H9 (cell line): ENCODE measurements at regions not wholly inside any gene's neighbourhood (a gene's known extent, or its start where the extent isn't known, plus 50 kb on each side); places are given as distances from the start of the nearest gene placed in this dataset.

ENCODE experiments used
- DNase-seq: peaks from one replicate; pipeline ENCODE4 v3.0.0-alpha.2; 2017
- H2AFZ ChIP-seq: one replicate; pipeline ENCODE4 v1.6.1; 2013; ENCODE audit warnings: mild to moderate bottlenecking, low read length, control low read depth, moderate library complexity
- H2AK5ac ChIP-seq: 2 replicates; pipeline ENCODE4 v1.6.1; 2013; ENCODE audit warnings: low read length, control low read depth, mixed read lengths; ENCODE audit not compliant: insufficient read length
- H2BK120ac ChIP-seq: one replicate; pipeline ENCODE4 v1.6.1; 2013; ENCODE audit warnings: low read depth, mild to moderate bottlenecking, low read length, control low read depth, inconsistent platforms; ENCODE audit not compliant: poor library complexity, severe bottlenecking
- H2BK12ac ChIP-seq: 2 replicates; pipeline ENCODE4 v1.6.1; 2013; ENCODE audit warnings: low read length, control low read depth, mixed read lengths, low read depth; ENCODE audit not compliant: insufficient read length
- H2BK15ac ChIP-seq: 2 replicates; pipeline ENCODE4 v1.6.1; 2013; ENCODE audit warnings: low read depth, low read length, control low read depth
- H2BK20ac ChIP-seq: one replicate; pipeline ENCODE4 v1.6.1; 2013; ENCODE audit warnings: low read depth, mild to moderate bottlenecking, low read length, control low read depth, inconsistent platforms; ENCODE audit not compliant: poor library complexity, severe bottlenecking
- H2BK5ac ChIP-seq: 2 replicates; pipeline ENCODE4 v1.6.1; 2013; ENCODE audit warnings: low read length, control low read depth, mixed read lengths; ENCODE audit not compliant: insufficient read length
- H3K14ac ChIP-seq: 2 replicates; pipeline ENCODE4 v1.6.1; 2013; ENCODE audit warnings: low read length, control low read depth; ENCODE audit not compliant: insufficient read depth
- H3K18ac ChIP-seq: 2 replicates; pipeline ENCODE4 v1.6.1; 2013; ENCODE audit warnings: low read depth, mild to moderate bottlenecking, mixed read lengths, low read length, control low read depth; ENCODE audit not compliant: insufficient read length
- H3K23ac ChIP-seq: 2 replicates; pipeline ENCODE4 v1.6.1; 2013; ENCODE audit warnings: low read length, control low read depth, mixed read lengths, low read depth; ENCODE audit not compliant: insufficient read length
- H3K23me2 ChIP-seq: 2 replicates; pipeline ENCODE4 v1.6.1; 2013; ENCODE audit warnings: low read depth, mild to moderate bottlenecking, mixed read lengths, low read length, control low read depth; ENCODE audit not compliant: insufficient read length, poor library complexity, severe bottlenecking
- H3K27ac ChIP-seq: 2 replicates; pipeline ENCODE4 v1.5.1; 2013; ENCODE audit warnings: low read length, control low read depth, mixed read lengths, low read depth; ENCODE audit not compliant: insufficient read length
- H3K27me3 ChIP-seq: 2 replicates; pipeline ENCODE4 v1.6.1; 2013; ENCODE audit warnings: low read length, control low read depth, inconsistent platforms; ENCODE audit not compliant: insufficient read depth
- H3K4ac ChIP-seq: 2 replicates; pipeline ENCODE4 v1.6.1; 2013; ENCODE audit warnings: low read depth, mild to moderate bottlenecking, control low read depth, inconsistent platforms, low read length, moderate library complexity
- H3K4me1 ChIP-seq: 2 replicates; pipeline ENCODE4 v1.6.1; 2013; ENCODE audit warnings: low read length, control low read depth, inconsistent platforms; ENCODE audit not compliant: insufficient read depth
- H3K4me2 ChIP-seq: 2 replicates; pipeline ENCODE4 v1.6.1; 2013; ENCODE audit warnings: low read length, control low read depth, mixed read lengths; ENCODE audit not compliant: insufficient read length, insufficient read depth
- H3K56ac ChIP-seq: 2 replicates; pipeline ENCODE4 v1.6.1; 2013; ENCODE audit warnings: low read depth, mild to moderate bottlenecking, mixed read lengths, low read length, control low read depth; ENCODE audit not compliant: insufficient read length
- H3K79me1 ChIP-seq: 2 replicates; pipeline ENCODE4 v1.6.1; 2013; ENCODE audit warnings: low read depth, mild to moderate bottlenecking, moderate library complexity, low read length, control low read depth, inconsistent platforms; ENCODE audit not compliant: insufficient read depth, poor library complexity, severe bottlenecking
- H3K79me2 ChIP-seq: 2 replicates; pipeline ENCODE4 v1.6.1; 2013; ENCODE audit warnings: low read length, control low read depth, inconsistent platforms; ENCODE audit not compliant: insufficient read depth
- H3K9ac ChIP-seq: 2 replicates; pipeline ENCODE4 v1.6.1; 2013; ENCODE audit warnings: low read length, control low read depth, mixed read lengths; ENCODE audit not compliant: insufficient read length; ENCODE audit errors: extremely low read depth
- H3K9me3 ChIP-seq: one replicate; pipeline ENCODE4 v1.6.1; 2013; ENCODE audit warnings: low read depth, low read length, inconsistent platforms; ENCODE audit not compliant: control insufficient read depth
- H3T11ph ChIP-seq: one replicate; pipeline ENCODE4 v1.6.1; 2013; ENCODE audit warnings: mild to moderate bottlenecking, low read length, control low read depth, inconsistent platforms
- H4K20me1 ChIP-seq: one replicate; pipeline ENCODE4 v1.6.1; 2013; ENCODE audit not compliant: control insufficient read depth, insufficient read length, insufficient read depth
- H4K5ac ChIP-seq: 2 replicates; pipeline ENCODE4 v1.6.1; 2013; ENCODE audit warnings: low read depth, mild to moderate bottlenecking, mixed read lengths, low read length, control low read depth; ENCODE audit not compliant: insufficient read length
- H4K8ac ChIP-seq: replicated peaks from 2 replicates; pipeline ENCODE4 v1.6.1; 2013; ENCODE audit warnings: low read length, control low read depth, mixed read lengths, low read depth; ENCODE audit not compliant: insufficient read length
- H4K91ac ChIP-seq: 2 replicates; pipeline ENCODE4 v1.6.1; 2013; ENCODE audit warnings: low read depth, mild to moderate bottlenecking, moderate library complexity, mixed read lengths, low read length, control low read depth; ENCODE audit not compliant: insufficient read length
- H3K27ac Mint-ChIP-seq, 3 experiments: 2 replicates in 2 of 3; 3 replicates in 1 of 3; pipeline ENCODE4 v1.8.0; 2020 to 2021; ENCODE audit warnings: mixed read lengths in 3 of 3, mild to moderate bottlenecking in 1 of 3, moderate library complexity in 1 of 3
- H3K27me3 Mint-ChIP-seq: 2 replicates; pipeline ENCODE4 v1.8.0; 2021; ENCODE audit warnings: low read depth, mild to moderate bottlenecking, moderate library complexity, mixed read lengths
- H3K36me3 Mint-ChIP-seq, 3 experiments: 2 replicates in 2 of 3; 3 replicates in 1 of 3; pipeline ENCODE4 v1.8.0; 2020 to 2021; ENCODE audit warnings: low read depth in 3 of 3, mixed read lengths in 3 of 3; ENCODE audit not compliant: insufficient read depth in 1 of 3
- H3K4me1 Mint-ChIP-seq, 2 experiments: 2 replicates each; pipeline ENCODE4 v1.8.0; 2020; ENCODE audit warnings: mixed read lengths in 2 of 2
- H3K4me3 Mint-ChIP-seq, 2 experiments: 2 replicates in 1 of 2; 3 replicates in 1 of 2; pipeline ENCODE4 v1.8.0; 2020 to 2021; ENCODE audit warnings: mild to moderate bottlenecking in 2 of 2, mixed read lengths in 2 of 2, moderate library complexity in 1 of 2
- H3K9me3 Mint-ChIP-seq, 2 experiments: 2 replicates in 1 of 2; 3 replicates in 1 of 2; pipeline ENCODE4 v1.8.0; 2020; ENCODE audit warnings: mild to moderate bottlenecking in 2 of 2, mixed read lengths in 2 of 2, moderate library complexity in 1 of 2
- CTCF ChIP-seq: fragments of 200-600 bp; sonication (generic); conservative IDR thresholded peaks from 3 replicates; pipeline ENCODE4 v1.8.0; 2021; ENCODE audit warnings: antibody characterized with exemption, mild to moderate bottlenecking
- WGBS: extraction: QIAGEN DNeasy Blood & Tissue Kit; methylation state at CpG from one replicate; pipeline ENCODE4 v1.1.7; 2013; ENCODE audit warnings: missing lambda C conversion rate, low lambda C conversion rate, mixed read lengths; ENCODE audit not compliant: insufficient read length; ENCODE audit errors: extremely low coverage; 5-methylcytosine and 5-hydroxymethylcytosine counted together

- H3K18ac ChIP-seq, result no peak overlapping the region
- no peak overlapping the region for H2BK5ac ChIP-seq
- H3K56ac ChIP-seq, result no peak overlapping the region
- no peak overlapping the region for H3K23ac ChIP-seq
- H3K79me2 ChIP-seq, result no peaks in the 10 kb centered on the region
- no peak overlapping the region for H4K8ac ChIP-seq
- no peaks in the 10 kb centered on the region for H3K4me1 ChIP-seq
- no peak overlapping the region for H2AFZ ChIP-seq
- no peak overlapping the region for H3K14ac ChIP-seq
- H3K4me1 Mint-ChIP-seq, result no peaks in the 10 kb centered on the region
- H3K27me3 Mint-ChIP-seq, result no peaks in the 10 kb centered on the region
- H4K91ac ChIP-seq, result no peak overlapping the region
- no peaks in the 10 kb centered on the region for H3K23me2 ChIP-seq
- no peak overlapping the region for H4K5ac ChIP-seq
- peaks cover 7 to 11% of the 10 kb centered on the region in 2 experiments for H3K9me3 Mint-ChIP-seq
- no peak overlapping the region for H2BK20ac ChIP-seq
- no peaks in the 10 kb centered on the region for H3K27me3 ChIP-seq
- no peak for TF ChIP-seq CTCF
- H3K79me1 ChIP-seq, result no peaks in the 10 kb centered on the region
- WGBS, result no CpG with 5 or more reads among the region's 3 CpGs
- no peak overlapping the region for H3T11ph ChIP-seq
- H2AK5ac ChIP-seq, result no peak overlapping the region
- DNase-seq, result no peak
- H3K36me3 Mint-ChIP-seq, result peaks cover 0 to 7% (median 5%) of the 10 kb centered on the region in 3 experiments
- no peak overlapping the region for H3K27ac ChIP-seq
- H3K27ac Mint-ChIP-seq, result no peak overlapping the region
- H3K4ac ChIP-seq, result no peak overlapping the region
- no peak overlapping the region for H2BK12ac ChIP-seq
- no peak overlapping the region for H3K4me3 Mint-ChIP-seq
- no peak overlapping the region for H2BK120ac ChIP-seq
- no peak overlapping the region for H3K9ac ChIP-seq
- H3K4me2 ChIP-seq, result no peak overlapping the region
- no peaks in the 10 kb centered on the region for H4K20me1 ChIP-seq
- no peaks in the 10 kb centered on the region for H3K9me3 ChIP-seq
- H2BK15ac ChIP-seq, result no peak overlapping the region
Observed at GRCh38 chr21:19712441-19712840, 1285.8 kb upstream of the NCAM2 start.
